ENCODE measurements at regions not wholly inside any gene's neighbourhood (a gene's known extent, or its start where the extent isn't known, plus 50 kb on each side); places are given as distances from the start of the nearest gene placed in this dataset.
"Not testable (repeated sequence)": the region's sequence is repeated elsewhere in the genome, so short reads cannot be mapped to it uniquely, and the experiment has no call there.

GRCh38 chr2:220377482-220378155 is 750.2 kb downstream of the SLC4A3 start:
- DNase-seq = no peak

GRCh38 chr2:220387758-220388157 is 760.3 kb downstream of the SLC4A3 start:
- DNase-seq = not testable (repeated sequence)

GRCh38 chr2:220393711-220394110 is 766.3 kb downstream of the SLC4A3 start:
- no peak for DNase-seq

- DNase-seq = no peak
Observed at GRCh38 chr2:220394433-220394832, 767.0 kb downstream of the SLC4A3 start.

GRCh38 chr2:220396287-220396686 is 768.9 kb downstream of the SLC4A3 start:
- DNase-seq = no peak

GRCh38 chr2:220410296-220410695 is 782.9 kb downstream of the SLC4A3 start:
- DNase-seq = no peak

- no peak for DNase-seq
Observed at GRCh38 chr2:220417503-220417902, 790.1 kb downstream of the SLC4A3 start.

GRCh38 chr2:220419647-220420046 is 792.2 kb downstream of the SLC4A3 start:
- DNase-seq = no peak

- DNase-seq = no peak
Observed at GRCh38 chr2:220420820-220421219, 793.4 kb downstream of the SLC4A3 start.

- no peak for DNase-seq
Observed at GRCh38 chr2:220422676-220423075, 795.2 kb downstream of the SLC4A3 start.

GRCh38 chr2:220424561-220424960 is 797.1 kb downstream of the SLC4A3 start:
- DNase-seq = no peak

- no peak for DNase-seq
Observed at GRCh38 chr2:220432645-220433044, 805.2 kb downstream of the SLC4A3 start.

- no peak for DNase-seq
Observed at GRCh38 chr2:220433131-220433530, 805.7 kb downstream of the SLC4A3 start.

- DNase-seq = no peak
Observed at GRCh38 chr2:220434385-220434784, 807.0 kb downstream of the SLC4A3 start.

GRCh38 chr2:220437938-220438337 is 810.5 kb downstream of the SLC4A3 start:
- no peak for DNase-seq

GRCh38 chr2:220440731-220441130 is 813.3 kb downstream of the SLC4A3 start:
- no peak for DNase-seq

GRCh38 chr2:220441404-220441803 is 814.0 kb downstream of the SLC4A3 start:
- DNase-seq = no peak

- DNase-seq = no peak
Observed at GRCh38 chr2:220442012-220442411, 814.6 kb downstream of the SLC4A3 start.

- DNase-seq = no peak
Observed at GRCh38 chr2:220445429-220446105, 818.1 kb downstream of the SLC4A3 start.

GRCh38 chr2:220446106-220446712 is 818.8 kb downstream of the SLC4A3 start:
- DNase-seq = no peak

- no peak for DNase-seq
Observed at GRCh38 chr2:220450846-220451245, 823.4 kb downstream of the SLC4A3 start.

GRCh38 chr2:220451438-220451837 is 824.0 kb downstream of the SLC4A3 start:
- no peak for DNase-seq

GRCh38 chr2:220452561-220452960 is 825.1 kb downstream of the SLC4A3 start:
- DNase-seq = no peak

- DNase-seq = no peak
Observed at GRCh38 chr2:220455351-220455990, 828.0 kb downstream of the SLC4A3 start.

All from T-helper 9 cell (primary cell).